NCI-H2081 treated with DMSO at 0.1 percent for 48 hours (cell line): ENCODE measurements at regions not wholly inside any gene's neighbourhood (a gene's known extent, or its start where the extent isn't known, plus 50 kb on each side); places are given as distances from the start of the nearest gene placed in this dataset.

Source experiments
- DNase-seq: peaks from one replicate; lab custom pipeline; 2025; lab: John Stamatoyannopoulos, UW

- DNase-seq: no peak
These were observed 132.3 kb upstream of the TBX20 start for GRCh38 chr7:35386082-35386815.

GRCh38 chr7:35384761-35385700, 131.1 kb upstream of the TBX20 start:
- DNase-seq: no peak

GRCh38 chr7:35380739-35381224, 126.9 kb upstream of the TBX20 start:
- no peak for DNase-seq

GRCh38 chr7:35379481-35379880, 125.6 kb upstream of the TBX20 start:
- DNase-seq: no peak

GRCh38 chr7:35375516-35375915, 121.6 kb upstream of the TBX20 start:
- no peak for DNase-seq

GRCh38 chr7:35374858-35375257, 121.0 kb upstream of the TBX20 start:
- no peak for DNase-seq

- no peak for DNase-seq
These were observed 117.3 kb upstream of the TBX20 start for GRCh38 chr7:35371221-35371620.

- no peak for DNase-seq
These were observed 116.8 kb upstream of the TBX20 start for GRCh38 chr7:35370687-35371086.

- no peak for DNase-seq
These were observed 112.6 kb upstream of the TBX20 start for GRCh38 chr7:35366167-35367155.

GRCh38 chr7:35365523-35365922, 111.6 kb upstream of the TBX20 start:
- no peak for DNase-seq

GRCh38 chr7:35362341-35362740, 108.4 kb upstream of the TBX20 start:
- no peak for DNase-seq

GRCh38 chr7:35359423-35359822, 105.5 kb upstream of the TBX20 start:
- DNase-seq: no peak

GRCh38 chr7:35356495-35356894, 102.6 kb upstream of the TBX20 start:
- DNase-seq: no peak

- no peak for DNase-seq
These were observed 102.0 kb upstream of the TBX20 start for GRCh38 chr7:35355911-35356310.

- no peak for DNase-seq
These were observed 101.3 kb upstream of the TBX20 start for GRCh38 chr7:35355199-35355598.

- DNase-seq: no peak
These were observed 99.6 kb upstream of the TBX20 start for GRCh38 chr7:35353481-35353880.

- no peak for DNase-seq
These were observed 97.6 kb upstream of the TBX20 start for GRCh38 chr7:35351466-35351865.

- no peak for DNase-seq
These were observed 94.9 kb upstream of the TBX20 start for GRCh38 chr7:35348611-35349400.

- no peak for DNase-seq
These were observed 88.9 kb upstream of the TBX20 start for GRCh38 chr7:35342786-35343185.

GRCh38 chr7:35339811-35340210, 85.9 kb upstream of the TBX20 start:
- DNase-seq: no peak

GRCh38 chr7:35336444-35336843, 82.5 kb upstream of the TBX20 start:
- no peak for DNase-seq
